Activated B cell treated with CpG ODN at 0.5 μM for 24 hours (primary cell): ENCODE measurements at regions not wholly inside any gene's neighbourhood (a gene's known extent, or its start where the extent isn't known, plus 50 kb on each side); places are given as distances from the start of the nearest gene placed in this dataset.

Source experiments
- ATAC-seq: fragments of 200-7000 bp; cut with Tn5 transposase; one replicate; pipeline ENCODE4 v1.10.0; 2021; ENCODE audit warnings: low read depth, mild to moderate bottlenecking, moderate library complexity
- CTCF ChIA-PET: fragments of 350-600 bp; sonication (Branson Sonifier 250); formaldehyde crosslinking; loops from one replicate; lab custom pipeline; 2021; ENCODE audit warnings: antibody characterized with exemption; lab: Charles Lee
- POLR2A ChIA-PET: fragments of 350-600 bp; sonication (Branson Sonifier 250); formaldehyde crosslinking; loops from one replicate; lab custom pipeline; 2021; ENCODE audit warnings: antibody characterized with exemption; lab: Charles Lee
- DNase-seq: peaks from one replicate; pipeline ENCODE4 v3.0.0; 2022
- H3K27ac Mint-ChIP-seq: one replicate; pipeline ENCODE4 v1.8.0; 2020; ENCODE audit warnings: mixed read lengths
- H3K27me3 Mint-ChIP-seq: one replicate; pipeline ENCODE4 v1.8.0; 2021; ENCODE audit warnings: mixed read lengths
- H3K36me3 Mint-ChIP-seq: one replicate; pipeline ENCODE4 v1.8.0; 2021; ENCODE audit warnings: low read depth, mixed read lengths
- H3K4me1 Mint-ChIP-seq: one replicate; pipeline ENCODE4 v1.8.0; 2021; ENCODE audit warnings: mixed read lengths
- H3K4me3 Mint-ChIP-seq: one replicate; pipeline ENCODE4 v1.8.0; 2020; ENCODE audit warnings: mild to moderate bottlenecking, mixed read lengths
- H3K9me3 Mint-ChIP-seq: one replicate; pipeline ENCODE4 v1.8.0; 2020; ENCODE audit warnings: mixed read lengths
- CTCF ChIP-seq: fragments of 200-600 bp; IDR thresholded peaks from one replicate; pipeline ENCODE4 v1.8.0; 2022; ENCODE audit warnings: antibody characterized with exemption, mild to moderate bottlenecking
- intact Hi-C: fragments of 100-400 bp; cut with micrococcal nuclease; formaldehyde crosslinking; loops from one replicate; pipeline ENCODE4 v1.15.1; 2024

- no peak overlapping the region for H3K27ac Mint-ChIP-seq
- CTCF ChIA-PET = no interaction called here
- H3K36me3 Mint-ChIP-seq = no peaks in the 10 kb centered on the region
- H3K4me1 Mint-ChIP-seq = no peaks in the 10 kb centered on the region
- POLR2A ChIA-PET = no interaction called here
- no peak overlapping the region for H3K4me3 Mint-ChIP-seq
- intact Hi-C loops = no loop called here
- no peak for TF ChIP-seq CTCF
- no peaks in the 10 kb centered on the region for H3K27me3 Mint-ChIP-seq
- DNase-seq (no peak), ATAC-seq (no peak)
- H3K9me3 Mint-ChIP-seq = peaks cover 6% of the 10 kb centered on the region
Observed at GRCh38 chr10:21243748-21244257, 281.7 kb downstream of the SKIDA1 start.

GRCh38 chr10:21242915-21243314 is 282.6 kb downstream of the SKIDA1 start:
- no peaks in the 10 kb centered on the region for H3K4me1 Mint-ChIP-seq
- ChIA-PET CTCF (no interaction called here), POLR2A (no interaction called here)
- no peak overlapping the region for H3K27ac Mint-ChIP-seq
- no peaks in the 10 kb centered on the region for H3K27me3 Mint-ChIP-seq
- ATAC-seq = no peak
- H3K4me3 Mint-ChIP-seq = no peak overlapping the region
- intact Hi-C loops = no loop called here
- no peaks in the 10 kb centered on the region for H3K36me3 Mint-ChIP-seq
- peaks cover 6% of the 10 kb centered on the region for H3K9me3 Mint-ChIP-seq
- no peak for TF ChIP-seq CTCF
- DNase-seq = no peak

GRCh38 chr10:21238717-21239116 is 286.8 kb downstream of the SKIDA1 start:
- Mint-ChIP-seq H3K9me3 (peaks cover 3% of the 10 kb centered on the region), H3K27me3 (no peaks in the 10 kb centered on the region), H3K36me3 (no peaks in the 10 kb centered on the region), H3K4me1 (no peaks in the 10 kb centered on the region), H3K4me3 (no peak overlapping the region), H3K27ac (no peak overlapping the region)
- no peak for ATAC-seq
- ChIA-PET POLR2A (no interaction called here), CTCF (no interaction called here)
- no peak for DNase-seq
- no peak for TF ChIP-seq CTCF
- intact Hi-C loops = no loop called here

GRCh38 chr10:21238044-21238443 is 287.4 kb downstream of the SKIDA1 start:
- Mint-ChIP-seq H3K4me3 (no peak overlapping the region), H3K4me1 (no peaks in the 10 kb centered on the region), H3K9me3 (peaks cover 3% of the 10 kb centered on the region), H3K27ac (no peak overlapping the region), H3K36me3 (no peaks in the 10 kb centered on the region), H3K27me3 (no peaks in the 10 kb centered on the region)
- TF ChIP-seq CTCF = no peak
- ATAC-seq = no peak
- CTCF ChIA-PET = no interaction called here
- intact Hi-C loops = no loop called here
- POLR2A ChIA-PET = no interaction called here
- no peak for DNase-seq

- CTCF ChIA-PET = no interaction called here
- Mint-ChIP-seq H3K9me3 (no peaks in the 10 kb centered on the region), H3K4me3 (no peak overlapping the region), H3K4me1 (no peaks in the 10 kb centered on the region), H3K27me3 (no peaks in the 10 kb centered on the region), H3K27ac (no peak overlapping the region), H3K36me3 (no peaks in the 10 kb centered on the region)
- TF ChIP-seq CTCF = no peak
- POLR2A ChIA-PET = interaction anchor here (0.5 kb wide), 1 partner anchor 480 kb away, joined by 3 read pairs; no protein-coding TSS in a partner anchor
- ATAC-seq = no peak
- DNase-seq = no peak
- intact Hi-C loops = no loop called here
Observed at GRCh38 chr10:21234761-21235160, 290.7 kb downstream of the SKIDA1 start.
